MM.1S (cell line): ENCODE measurements at regions not wholly inside any gene's neighbourhood (a gene's known extent, or its start where the extent isn't known, plus 50 kb on each side); places are given as distances from the start of the nearest gene placed in this dataset.

ENCODE experiments used
- DNase-seq: peaks from one replicate; pipeline ENCODE4 v3.0.0-alpha.2; 2015
- H2AFZ ChIP-seq: fragments of 300-600 bp; sonication (generic); 2 replicates; pipeline ENCODE4 v1.6.0; 2016; ENCODE audit warnings: antibody characterized with exemption, low read length
- H3F3A ChIP-seq: fragments of 300-600 bp; sonication (generic); 2 replicates; pipeline ENCODE4 v1.6.1; 2016; ENCODE audit warnings: mild to moderate bottlenecking, antibody characterized with exemption, low read length, moderate library complexity, mixed read lengths; ENCODE audit not compliant: insufficient read depth
- H3K27ac ChIP-seq: fragments of 300-600 bp; sonication (generic); 2 replicates; pipeline ENCODE4 v1.5.1; 2016; ENCODE audit warnings: mild to moderate bottlenecking, low read length
- H3K27me3 ChIP-seq: fragments of 300-600 bp; sonication (generic); replicated peaks from 2 replicates; pipeline ENCODE4 v1.6.0; 2016; ENCODE audit warnings: low read length; ENCODE audit not compliant: insufficient read depth
- H3K36me3 ChIP-seq: fragments of 300-600 bp; sonication (generic); replicated peaks from 2 replicates; pipeline ENCODE4 v1.6.1; 2016; ENCODE audit warnings: mild to moderate bottlenecking, low read length, mixed read lengths; ENCODE audit not compliant: insufficient read depth
- H3K4me1 ChIP-seq: fragments of 300-600 bp; sonication (generic); 2 replicates; pipeline ENCODE4 v1.6.1; 2016; ENCODE audit warnings: low read length, mixed read lengths
- H3K4me2 ChIP-seq: fragments of 300-600 bp; sonication (generic); 2 replicates; pipeline ENCODE4 v1.6.0; 2016; ENCODE audit warnings: low read depth, low read length
- H3K4me3 ChIP-seq: fragments of 300-600 bp; sonication (generic); 2 replicates; pipeline ENCODE4 v1.5.1; 2016; ENCODE audit warnings: low read length, mixed read lengths
- H3K79me2 ChIP-seq: fragments of 300-600 bp; sonication (generic); 2 replicates; pipeline ENCODE4 v1.6.1; 2016; ENCODE audit warnings: mixed run types, low read length, mixed read lengths
- H3K9ac ChIP-seq: fragments of 300-600 bp; sonication (generic); 2 replicates; pipeline ENCODE4 v1.6.1; 2016; ENCODE audit warnings: low read length, mixed read lengths
- H3K9me2 ChIP-seq: fragments of 300-600 bp; sonication (generic); replicated peaks from 2 replicates; pipeline ENCODE4 v1.6.1; 2016; ENCODE audit warnings: mild to moderate bottlenecking, low read length, mixed read lengths; ENCODE audit not compliant: insufficient read depth
- H3K9me3 ChIP-seq: fragments of 300-600 bp; sonication (generic); replicated peaks from 2 replicates; pipeline ENCODE4 v1.6.1; 2016; ENCODE audit warnings: mild to moderate bottlenecking, low read length, mixed read lengths; ENCODE audit not compliant: insufficient read depth
- H4K20me1 ChIP-seq: fragments of 300-600 bp; sonication (generic); 2 replicates; pipeline ENCODE4 v1.6.1; 2016; ENCODE audit warnings: mild to moderate bottlenecking, low read length, moderate library complexity, mixed read lengths; ENCODE audit not compliant: insufficient read depth
- EZH2 ChIP-seq: fragments of 300-600 bp; sonication (generic); optimal IDR thresholded peaks from 2 replicates; pipeline ENCODE3; 2017; ENCODE audit warnings: low read depth, mild to moderate bottlenecking, antibody characterized with exemption, low read length, mixed read lengths
- EZH2phosphoT487 ChIP-seq: fragments of 300-600 bp; sonication (generic); IDR thresholded peaks from 2 replicates; pipeline ENCODE4 v1.6.1; 2018; ENCODE audit warnings: antibody characterized with exemption, low read length
- TF ChIP-seq, protein P1 (sequence below): fragments of 300-600 bp; sonication (generic); IDR thresholded peaks from 2 replicates; pipeline ENCODE4 v1.5.1; 2016; ENCODE audit warnings: antibody characterized with exemption, low read length, mixed read lengths

DNA sequence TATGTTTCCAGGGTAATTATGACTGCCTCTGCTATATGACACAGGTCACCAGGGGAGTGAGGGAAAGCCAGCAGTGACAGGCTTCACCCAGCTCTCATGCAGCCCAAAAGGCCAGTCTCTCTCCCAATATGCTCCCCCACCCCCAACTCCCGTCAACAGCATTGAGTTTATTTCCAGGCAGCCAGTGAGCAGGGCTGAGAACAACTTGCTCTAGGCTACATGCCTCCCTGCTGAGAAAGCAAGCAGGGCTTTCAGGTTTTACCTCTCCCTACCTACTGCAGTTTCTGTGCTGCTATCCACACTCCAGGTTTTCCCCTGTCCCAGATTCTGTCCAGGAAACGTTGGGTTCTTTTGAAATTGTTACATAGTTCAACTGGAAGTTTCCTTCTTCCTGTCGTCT, 291.4 kb downstream of the PABPC4L start:
- Histone ChIP-seq H3K79me2 (no peaks in the 10 kb centered on the region), H3K9me2 (no peaks in the 10 kb centered on the region), H3K4me2 (no peak overlapping the region), H3F3A (no peaks in the 10 kb centered on the region), H3K4me3 (no peak overlapping the region), H3K27ac (no peak overlapping the region), H3K9ac (no peak overlapping the region), H3K9me3 (no peaks in the 10 kb centered on the region), H4K20me1 (no peaks in the 10 kb centered on the region), H3K36me3 (no peaks in the 10 kb centered on the region), H3K4me1 (peaks cover 5% of the 10 kb centered on the region; the same call in 1 of the 2 replicates), H3K27me3 (no peaks in the 10 kb centered on the region; the same call in 1 of the 2 replicates), H2AFZ (no peak overlapping the region)
- no peak for DNase-seq
- TF ChIP-seq EZH2: no peak
- no peak for TF ChIP-seq EZH2phosphoT487
- TF ChIP-seq, protein P1, sequence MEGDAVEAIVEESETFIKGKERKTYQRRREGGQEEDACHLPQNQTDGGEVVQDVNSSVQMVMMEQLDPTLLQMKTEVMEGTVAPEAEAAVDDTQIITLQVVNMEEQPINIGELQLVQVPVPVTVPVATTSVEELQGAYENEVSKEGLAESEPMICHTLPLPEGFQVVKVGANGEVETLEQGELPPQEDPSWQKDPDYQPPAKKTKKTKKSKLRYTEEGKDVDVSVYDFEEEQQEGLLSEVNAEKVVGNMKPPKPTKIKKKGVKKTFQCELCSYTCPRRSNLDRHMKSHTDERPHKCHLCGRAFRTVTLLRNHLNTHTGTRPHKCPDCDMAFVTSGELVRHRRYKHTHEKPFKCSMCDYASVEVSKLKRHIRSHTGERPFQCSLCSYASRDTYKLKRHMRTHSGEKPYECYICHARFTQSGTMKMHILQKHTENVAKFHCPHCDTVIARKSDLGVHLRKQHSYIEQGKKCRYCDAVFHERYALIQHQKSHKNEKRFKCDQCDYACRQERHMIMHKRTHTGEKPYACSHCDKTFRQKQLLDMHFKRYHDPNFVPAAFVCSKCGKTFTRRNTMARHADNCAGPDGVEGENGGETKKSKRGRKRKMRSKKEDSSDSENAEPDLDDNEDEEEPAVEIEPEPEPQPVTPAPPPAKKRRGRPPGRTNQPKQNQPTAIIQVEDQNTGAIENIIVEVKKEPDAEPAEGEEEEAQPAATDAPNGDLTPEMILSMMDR: no peak

GRCh38 chr4:133903029-133903428, 298.6 kb downstream of the PABPC4L start:
- no peaks in the 10 kb centered on the region for H3K4me1 ChIP-seq
- H3K9me2 ChIP-seq: no peaks in the 10 kb centered on the region
- no peak overlapping the region for H3K4me2 ChIP-seq
- no peaks in the 10 kb centered on the region for H3K36me3 ChIP-seq
- H3K9ac ChIP-seq: no peak overlapping the region
- no peak overlapping the region for H3K4me3 ChIP-seq
- H3K27ac ChIP-seq: no peak overlapping the region
- no peaks in the 10 kb centered on the region for H4K20me1 ChIP-seq
- no peak for DNase-seq
- H3K27me3 ChIP-seq: no peaks in the 10 kb centered on the region
- no peaks in the 10 kb centered on the region for H3K79me2 ChIP-seq
- H2AFZ ChIP-seq: no peak overlapping the region
- no peak for TF ChIP-seq EZH2phosphoT487
- no peaks in the 10 kb centered on the region for H3K9me3 ChIP-seq
- H3F3A ChIP-seq: no peaks in the 10 kb centered on the region

GRCh38 chr4:133891011-133891410, 310.6 kb downstream of the PABPC4L start:
- Histone ChIP-seq H3K27me3 (no peaks in the 10 kb centered on the region), H3K4me3 (no peak overlapping the region), H3K9me3 (no peaks in the 10 kb centered on the region), H3K9ac (no peak overlapping the region), H3K27ac (no peak overlapping the region), H3K36me3 (no peaks in the 10 kb centered on the region), H3K79me2 (no peaks in the 10 kb centered on the region), H4K20me1 (no peaks in the 10 kb centered on the region), H3F3A (no peaks in the 10 kb centered on the region), H2AFZ (no peak overlapping the region), H3K4me1 (no peaks in the 10 kb centered on the region), H3K4me2 (no peak overlapping the region), H3K9me2 (no peaks in the 10 kb centered on the region)
- TF ChIP-seq EZH2phosphoT487 (no peak), EZH2 (no peak)
- TF ChIP-seq, protein P1: no peak
- DNase-seq: no peak

DNA sequence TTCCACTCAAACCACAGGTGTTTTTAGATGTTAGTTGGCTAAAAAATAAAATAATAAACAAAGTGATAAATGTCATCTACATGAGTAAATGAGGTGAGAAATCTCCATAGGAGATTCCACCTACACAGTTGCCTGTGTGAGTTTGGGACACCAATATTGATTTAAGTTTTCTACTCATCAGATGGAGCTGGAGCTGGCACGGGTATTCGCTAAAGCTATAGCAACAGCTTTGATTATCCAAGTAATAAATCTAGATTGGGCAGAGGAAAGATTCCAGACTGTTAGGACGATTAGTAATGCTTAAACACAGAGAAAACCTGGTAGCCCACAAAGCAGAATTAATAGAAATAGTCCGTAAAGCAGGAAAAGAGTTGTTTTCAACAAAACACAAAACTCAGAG, 313.9 kb downstream of the PABPC4L start:
- H3K9me2 ChIP-seq: no peaks in the 10 kb centered on the region
- H4K20me1 ChIP-seq: no peaks in the 10 kb centered on the region
- no peak for DNase-seq
- H2AFZ ChIP-seq: no peak overlapping the region
- H3K27ac ChIP-seq: no peak overlapping the region
- H3F3A ChIP-seq: no peaks in the 10 kb centered on the region
- no peaks in the 10 kb centered on the region for H3K79me2 ChIP-seq
- H3K4me3 ChIP-seq: no peak overlapping the region
- H3K4me2 ChIP-seq: no peak overlapping the region
- H3K36me3 ChIP-seq: no peaks in the 10 kb centered on the region; the same call in 1 of the 2 replicates
- no peaks in the 10 kb centered on the region for H3K9me3 ChIP-seq
- H3K27me3 ChIP-seq: no peaks in the 10 kb centered on the region
- TF ChIP-seq EZH2phosphoT487: no peak
- H3K4me1 ChIP-seq: no peaks in the 10 kb centered on the region
- H3K9ac ChIP-seq: no peak overlapping the region
